ENCODE measurements at regions not wholly inside any gene's neighbourhood (a gene's known extent, or its start where the extent isn't known, plus 50 kb on each side); places are given as distances from the start of the nearest gene placed in this dataset.
"Not testable (repeated sequence)": the region's sequence is repeated elsewhere in the genome, so short reads cannot be mapped to it uniquely, and the experiment has no call there.

DNA sequence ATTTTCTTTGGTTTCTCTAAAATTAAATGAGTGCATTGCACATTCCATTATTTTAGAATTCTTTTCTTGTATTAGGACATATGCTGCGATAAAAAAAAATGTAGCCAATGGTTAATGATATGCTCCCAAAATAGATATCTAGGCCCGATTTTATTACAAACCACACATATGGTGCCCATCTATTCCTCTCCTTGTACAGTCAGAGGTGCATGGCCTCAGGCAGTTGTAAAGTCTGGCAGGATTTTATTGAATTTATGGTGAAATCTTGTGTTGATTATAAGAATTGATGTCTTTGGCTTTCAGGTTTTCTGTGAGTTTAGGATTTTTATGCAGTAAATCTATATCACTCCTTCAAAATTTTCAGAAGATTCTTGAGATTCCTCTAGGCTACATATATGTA lies 192.2 kb downstream of the RFPL4B start:
- no peak overlapping the region for H2AFZ ChIP-seq (ENCODE audit: low read depth, low read length, poor library complexity, severe bottlenecking)
- no peak overlapping the region for H3K4me3 ChIP-seq (replicated peaks in 1 of 2; ENCODE audit: low read depth in 1 of 2, low read length in 2 of 2)
- H3K79me2 ChIP-seq (ENCODE audit: insufficient read depth, low read length): no peaks in the 10 kb centered on the region
- intact Hi-C loops (cut with micrococcal nuclease): no loop called here
- no peaks in the 10 kb centered on the region for H3K27me3 ChIP-seq (ENCODE audit: insufficient read depth, low read length)
- TF ChIP-seq EGR1 (IDR thresholded peaks at IDR 0.05; ENCODE audit: low read depth) (no peak), YY1 (IDR thresholded peaks at IDR 0.05; ENCODE audit: extremely low read depth, insufficient replicate concordance, low read depth, low read length) (no peak), SRF (IDR thresholded peaks at IDR 0.05; ENCODE audit: low read depth) (no peak), FOSL1 (IDR thresholded peaks at IDR 0.05; ENCODE audit: low read depth) (no peak), MAX (IDR thresholded peaks at IDR 0.05) (no peak), SIN3A (IDR thresholded peaks at IDR 0.05; ENCODE audit: low read depth) (no peak), EZH2 (IDR thresholded peaks at IDR 0.05) (no peak), JUND (IDR thresholded peaks at IDR 0.05) (no peak), EZH2phosphoT487 (IDR thresholded peaks at IDR 0.05; ENCODE audit: borderline replicate concordance) (no peak), ATF3 (IDR thresholded peaks at IDR 0.05) (no peak), SP1 (IDR thresholded peaks at IDR 0.05; ENCODE audit: low read depth) (no peak), CEBPB (IDR thresholded peaks at IDR 0.05; ENCODE audit: low read depth) (no peak)
- no peaks in the 10 kb centered on the region for H3K9me2 ChIP-seq (ENCODE audit: insufficient read depth)
- no peak overlapping the region for H3K4me2 ChIP-seq (ENCODE audit: low read length)
- ChIA-PET POLR2A (no interaction called here), RAD21 (ENCODE audit: low non-redundant PET in 1 of 2, low total read pairs in 2 of 2, uncharacterized antibody in 2 of 2, unreplicated experiment in 2 of 2) (no interaction called here), CTCF (no interaction called here)
- H3K9ac ChIP-seq (ENCODE audit: low read length): no peak overlapping the region
- no peaks in the 10 kb centered on the region for H3K9me3 ChIP-seq (ENCODE audit: control insufficient read depth in 1 of 2, insufficient read depth in 1 of 2, low read depth in 1 of 2, low read length in 2 of 2)
- no peaks in the 10 kb centered on the region for H3K4me1 ChIP-seq (ENCODE audit: control insufficient read depth in 1 of 2, insufficient read depth in 2 of 2, low read length in 2 of 2)
- DNase-seq (ENCODE audit: low read depth, low spot score) (no peak), ATAC-seq (no peak)
- no peaks in the 10 kb centered on the region for H3K36me3 ChIP-seq (ENCODE audit: control insufficient read depth in 1 of 2, insufficient read depth in 2 of 2, low read length in 2 of 2)
- BruUV-seq (replicated peaks): no TSS peak
- H4K20me1 ChIP-seq (ENCODE audit: insufficient read depth): no peaks in the 10 kb centered on the region
- H3K27ac ChIP-seq (ENCODE audit: low read depth, low read length): no peak overlapping the region

DNA sequence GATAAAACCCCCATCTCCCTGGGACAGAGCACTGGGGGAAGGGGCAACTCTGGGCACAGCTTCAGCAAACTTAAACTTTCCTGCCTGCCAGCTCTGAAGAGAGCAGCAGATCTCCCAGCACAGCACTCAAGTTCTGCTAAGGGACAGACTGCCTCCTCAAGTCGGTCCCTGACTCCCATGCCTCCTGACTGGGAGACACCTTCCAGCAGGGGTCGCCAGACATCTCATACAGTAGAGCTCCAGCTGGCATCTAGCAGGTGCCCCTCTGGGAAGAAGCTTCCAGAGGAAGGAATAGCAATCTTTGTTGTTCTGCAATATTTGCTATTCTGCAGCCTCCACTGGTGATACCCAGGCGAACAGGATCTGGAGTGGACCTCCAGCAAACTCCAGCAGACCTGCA lies 194.7 kb downstream of the RFPL4B start:
- H3K9me2 ChIP-seq (ENCODE audit: insufficient read depth); H3K4me2 ChIP-seq (ENCODE audit: low read length); ATAC-seq; H3K79me2 ChIP-seq (ENCODE audit: insufficient read depth, low read length); H3K4me3 ChIP-seq (replicated peaks in 1 of 2; ENCODE audit: low read depth in 1 of 2, low read length in 2 of 2); POLR2A ChIA-PET; H3K27me3 ChIP-seq (ENCODE audit: insufficient read depth, low read length); H2AFZ ChIP-seq (ENCODE audit: low read depth, low read length, poor library complexity, severe bottlenecking); RAD21 ChIA-PET (ENCODE audit: low non-redundant PET in 1 of 2, low total read pairs in 2 of 2, uncharacterized antibody in 2 of 2, unreplicated experiment in 2 of 2); H3K36me3 ChIP-seq (ENCODE audit: control insufficient read depth in 1 of 2, insufficient read depth in 2 of 2, low read length in 2 of 2); H4K20me1 ChIP-seq (ENCODE audit: insufficient read depth); intact Hi-C loops (cut with micrococcal nuclease); CTCF ChIA-PET; H3K4me1 ChIP-seq (ENCODE audit: control insufficient read depth in 1 of 2, insufficient read depth in 2 of 2, low read length in 2 of 2); DNase-seq (ENCODE audit: low read depth, low spot score); H3K9ac ChIP-seq (ENCODE audit: low read length); H3K9me3 ChIP-seq (ENCODE audit: control insufficient read depth in 1 of 2, insufficient read depth in 1 of 2, low read depth in 1 of 2, low read length in 2 of 2); H3K27ac ChIP-seq (ENCODE audit: low read depth, low read length); BruUV-seq (replicated peaks): not testable (repeated sequence)
- TF ChIP-seq CTCF (IDR thresholded peaks at IDR 0.05 in 2 of 3, conservative IDR thresholded peaks at IDR 0.05 in 1 of 3; ENCODE audit: borderline replicate concordance in 1 of 3, insufficient read depth in 1 of 3, low read depth in 2 of 3, low read length in 2 of 3): peak in 1 of 3 experiments; percentile 13; a peak in 1 of 6 replicates

GRCh38 chr6:112547321-112548085 lies 200.4 kb downstream of the RFPL4B start:
- intact Hi-C loops (cut with micrococcal nuclease): not testable (repeated sequence)

More at GRCh38 chr6:112547321-112548085, 200.4 kb downstream of the RFPL4B start:
- BruUV-seq (replicated peaks); H3K27me3 ChIP-seq (ENCODE audit: insufficient read depth, low read length); H3K27ac ChIP-seq (ENCODE audit: low read depth, low read length); H3K4me3 ChIP-seq (replicated peaks in 1 of 2; ENCODE audit: low read depth in 1 of 2, low read length in 2 of 2); H3K79me2 ChIP-seq (ENCODE audit: insufficient read depth, low read length); H3K9me2 ChIP-seq (ENCODE audit: insufficient read depth); DNase-seq (ENCODE audit: low read depth, low spot score); ATAC-seq; CTCF ChIA-PET; RAD21 ChIA-PET (ENCODE audit: low non-redundant PET in 1 of 2, low total read pairs in 2 of 2, uncharacterized antibody in 2 of 2, unreplicated experiment in 2 of 2); H2AFZ ChIP-seq (ENCODE audit: low read depth, low read length, poor library complexity, severe bottlenecking); H4K20me1 ChIP-seq (ENCODE audit: insufficient read depth); H3K4me1 ChIP-seq (ENCODE audit: control insufficient read depth in 1 of 2, insufficient read depth in 2 of 2, low read length in 2 of 2); POLR2A ChIA-PET; H3K4me2 ChIP-seq (ENCODE audit: low read length); H3K9me3 ChIP-seq (ENCODE audit: control insufficient read depth in 1 of 2, insufficient read depth in 1 of 2, low read depth in 1 of 2, low read length in 2 of 2); H3K36me3 ChIP-seq (ENCODE audit: control insufficient read depth in 1 of 2, insufficient read depth in 2 of 2, low read length in 2 of 2); H3K9ac ChIP-seq (ENCODE audit: low read length): not testable (repeated sequence)
